H1 (cell line): ENCODE measurements at regions not wholly inside any gene's neighbourhood (a gene's known extent, or its start where the extent isn't known, plus 50 kb on each side); places are given as distances from the start of the nearest gene placed in this dataset.
A peak's percentile ranks its signal among the peaks of the same experiment; 100 is the strongest.

Source experiments
- CTCF ChIA-PET: fragments of 300-600 bp; sonication (Branson Sonifier 250); formaldehyde crosslinking; loops from one replicate; lab custom pipeline; 2021; ENCODE audit not compliant: partially characterized antibody; lab: Charles Lee
- POLR2A ChIA-PET: fragments of 300-600 bp; sonication (Branson Sonifier 250); formaldehyde crosslinking; loops from one replicate; lab custom pipeline; 2021; ENCODE audit warnings: inconsistent platforms; ENCODE audit not compliant: partially characterized antibody; lab: Charles Lee
- DNase-seq, 2 experiments: peaks; one replicate each; pipeline versions ENCODE4 v3.0.0 to v3.0.0-alpha.2; 2010 to 2022; ENCODE audit warnings: low spot score in 2 of 2, low read depth in 1 of 2, mixed read lengths in 1 of 2
- FAIRE-seq: peaks from 2 replicates; lab custom pipeline; 2011; peaks lifted over from hg19 to GRCh38; lab: Jason Lieb, UNC
- H2AFZ ChIP-seq: 2 replicates; pipeline ENCODE4 v1.8.1; 2012; ENCODE audit warnings: low read length, inconsistent platforms
- H2AK5ac ChIP-seq: 2 replicates; pipeline ENCODE4 v1.6.1; 2013; ENCODE audit warnings: low read depth, low read length
- H2BK120ac ChIP-seq: replicated peaks from 2 replicates; pipeline ENCODE3; 2013; ENCODE audit warnings: low read depth, low read length, inconsistent platforms
- H2BK12ac ChIP-seq: 2 replicates; pipeline ENCODE4 v1.6.1; 2013; ENCODE audit warnings: low read depth, low read length
- H2BK15ac ChIP-seq: 2 replicates; pipeline ENCODE4 v1.6.1; 2013; ENCODE audit warnings: low read length
- H2BK20ac ChIP-seq: 2 replicates; pipeline ENCODE4 v1.6.1; 2013; ENCODE audit warnings: low read length
- H2BK5ac ChIP-seq: 2 replicates; pipeline ENCODE4 v1.6.1; 2013; ENCODE audit warnings: low read depth, low read length
- H3K14ac ChIP-seq: 2 replicates; pipeline ENCODE4 v1.6.1; 2013; ENCODE audit warnings: inconsistent platforms; ENCODE audit not compliant: insufficient read length
- H3K18ac ChIP-seq: 2 replicates; pipeline ENCODE4 v1.6.1; 2013; ENCODE audit warnings: low read length; ENCODE audit errors: extremely low read depth
- H3K23ac ChIP-seq: 2 replicates; pipeline ENCODE4 v1.6.1; 2013; ENCODE audit warnings: inconsistent platforms; ENCODE audit not compliant: insufficient read length
- H3K23me2 ChIP-seq: 2 replicates; pipeline ENCODE4 v1.6.1; 2013; ENCODE audit warnings: low read depth, low read length
- H3K27ac ChIP-seq: 2 replicates; pipeline ENCODE4 v1.6.1; 2011; ENCODE audit warnings: low read depth, low read length, inconsistent platforms
- H3K27me3 ChIP-seq, 4 experiments: replicated peaks in 1 of 4; 1 replicate in 1 of 4; 2 replicates in 3 of 4; pipeline versions ENCODE4 v1.6.1 to v1.8.1; 2011 to 2013; ENCODE audit warnings: low read length in 3 of 4, mild to moderate bottlenecking in 3 of 4, inconsistent platforms in 2 of 4, mixed read lengths in 2 of 4, moderate library complexity in 1 of 4; ENCODE audit not compliant: control insufficient read depth in 3 of 4, insufficient read depth in 3 of 4; ENCODE audit errors: extremely low read depth in 1 of 4
- H3K36me3 ChIP-seq, 4 experiments: 2 replicates each; pipeline versions ENCODE4 v1.6.1 to v1.8.1; 2011 to 2013; ENCODE audit warnings: mild to moderate bottlenecking in 4 of 4, low read length in 3 of 4, moderate library complexity in 2 of 4, control low read depth in 1 of 4, inconsistent platforms in 1 of 4; ENCODE audit not compliant: insufficient read depth in 4 of 4, control insufficient read depth in 2 of 4
- H3K4ac ChIP-seq: replicated peaks from 2 replicates; pipeline ENCODE3; 2013; ENCODE audit warnings: low read length, low read depth, mixed read lengths, inconsistent platforms; ENCODE audit not compliant: insufficient read length
- H3K4me1 ChIP-seq, 4 experiments: replicated peaks in 1 of 4; 1 replicate in 1 of 4; 2 replicates in 3 of 4; pipeline versions ENCODE4 v1.6.1 to v1.8.1; 2011 to 2013; ENCODE audit warnings: low read length in 3 of 4, inconsistent platforms in 2 of 4, mixed read lengths in 1 of 4; ENCODE audit not compliant: insufficient read depth in 4 of 4, control insufficient read depth in 3 of 4
- H3K4me2 ChIP-seq, 2 experiments: 2 replicates each; pipeline versions ENCODE4 v1.6.1 to v1.8.1; 2011 to 2013; ENCODE audit warnings: low read depth in 2 of 2, low read length in 2 of 2, control low read depth in 1 of 2, inconsistent platforms in 1 of 2, mild to moderate bottlenecking in 1 of 2; ENCODE audit not compliant: insufficient read depth in 1 of 2
- H3K4me3 ChIP-seq, 4 experiments: fragments of 200-600, 300-600 bp in 1 of 4; sonication (generic), shearing (Covaris generic), sonication (Bioruptor Twin) in 1 of 4; 2 replicates each; pipeline versions ENCODE4 v1.5.1 to v1.8.1; 2011 to 2016; ENCODE audit warnings: low read length in 4 of 4, low read depth in 3 of 4, control low read depth in 2 of 4, inconsistent platforms in 2 of 4, mild to moderate bottlenecking in 2 of 4, mixed read lengths in 1 of 4, moderate library complexity in 1 of 4; ENCODE audit not compliant: insufficient read depth in 2 of 4; ENCODE audit errors: extremely low read depth in 1 of 4
- H3K56ac ChIP-seq: replicated peaks from 2 replicates; pipeline ENCODE3; 2013; ENCODE audit warnings: low read depth, mild to moderate bottlenecking, mixed read lengths, low read length, inconsistent platforms; ENCODE audit not compliant: insufficient read length
- H3K79me1 ChIP-seq: 2 replicates; pipeline ENCODE4 v1.6.1; 2013; ENCODE audit warnings: low read depth, low read length, control low read depth
- H3K79me2 ChIP-seq, 2 experiments: 2 replicates each; pipeline versions ENCODE4 v1.6.1 to v1.8.1; 2012 to 2013; ENCODE audit warnings: low read length in 2 of 2, mild to moderate bottlenecking in 2 of 2, inconsistent platforms in 1 of 2; ENCODE audit not compliant: insufficient read depth in 2 of 2, control insufficient read depth in 1 of 2
- H3K9ac ChIP-seq, 4 experiments: replicated peaks in 1 of 4; 1 replicate in 1 of 4; 2 replicates in 3 of 4; pipeline versions ENCODE4 v1.6.1 to v1.8.1; 2011 to 2013; ENCODE audit warnings: low read depth in 3 of 4, low read length in 3 of 4, control low read depth in 2 of 4, mild to moderate bottlenecking in 2 of 4, moderate library complexity in 2 of 4, inconsistent platforms in 1 of 4; ENCODE audit errors: extremely low read depth in 1 of 4
- H3K9me3 ChIP-seq, 2 experiments: 2 replicates each; pipeline versions ENCODE4 v1.6.1 to v1.8.1; 2012 to 2013; ENCODE audit warnings: mild to moderate bottlenecking in 2 of 2, moderate library complexity in 2 of 2, control low read depth in 1 of 2, inconsistent platforms in 1 of 2, low read depth in 1 of 2, low read length in 1 of 2, mixed read lengths in 1 of 2; ENCODE audit not compliant: insufficient read depth in 2 of 2
- H4K20me1 ChIP-seq, 2 experiments: replicated peaks in 1 of 2; 2 replicates each; pipeline versions ENCODE3 to v1.8.1; 2011 to 2013; ENCODE audit warnings: inconsistent platforms in 2 of 2, low read length in 2 of 2, mild to moderate bottlenecking in 1 of 2; ENCODE audit not compliant: insufficient read depth in 2 of 2, control insufficient read depth in 1 of 2
- H4K5ac ChIP-seq: 2 replicates; pipeline ENCODE4 v1.6.1; 2013; ENCODE audit warnings: low read length, low read depth, mixed read lengths, inconsistent platforms; ENCODE audit not compliant: insufficient read length
- H4K8ac ChIP-seq: 2 replicates; pipeline ENCODE4 v1.8.0; 2013; ENCODE audit warnings: mild to moderate bottlenecking, moderate library complexity, low read length, inconsistent platforms; ENCODE audit not compliant: insufficient read depth; ENCODE audit errors: extremely low read depth
- H4K91ac ChIP-seq: replicated peaks from 2 replicates; pipeline ENCODE3; 2013; ENCODE audit warnings: low read length, mixed read lengths, inconsistent platforms; ENCODE audit not compliant: insufficient read length
- BCL11A ChIP-seq, 2 experiments: IDR thresholded peaks; one replicate each; pipeline ENCODE4 v1.6.1; 2011; ENCODE audit warnings: low read depth in 2 of 2, low read length in 2 of 2, mild to moderate bottlenecking in 2 of 2
- CHD2 ChIP-seq: IDR thresholded peaks from 2 replicates; pipeline ENCODE4 v1.6.1; 2012; ENCODE audit warnings: low read length, improper control_type of control experiment
- EGR1 ChIP-seq: IDR thresholded peaks from 2 replicates; pipeline ENCODE4 v1.6.1; 2011; ENCODE audit warnings: low read depth, low read length, borderline replicate concordance
- EP300 ChIP-seq, 2 experiments: IDR thresholded peaks; 1 replicate in 1 of 2; 2 replicates in 1 of 2; pipeline ENCODE4 v1.6.1; 2011 to 2012; ENCODE audit warnings: low read depth in 2 of 2, low read length in 2 of 2, mild to moderate bottlenecking in 2 of 2, borderline replicate concordance in 1 of 2, inconsistent platforms in 1 of 2, moderate library complexity in 1 of 2
- HDAC6 ChIP-seq: IDR thresholded peaks from one replicate; pipeline ENCODE4 v1.7.1; 2012; ENCODE audit warnings: low read depth, mild to moderate bottlenecking, inconsistent platforms, low read length, moderate library complexity
- NANOG ChIP-seq: IDR thresholded peaks from 2 replicates; pipeline ENCODE4 v1.6.1; 2011; ENCODE audit warnings: low read length, low read depth, mild to moderate bottlenecking, inconsistent platforms; ENCODE audit not compliant: insufficient read depth, poor library complexity, severe bottlenecking
- POLR2A ChIP-seq, 2 experiments: IDR thresholded peaks; 1 replicate in 1 of 2; 2 replicates in 1 of 2; pipeline ENCODE4 v1.6.1; 2011; ENCODE audit warnings: low read depth in 2 of 2, low read length in 2 of 2, mild to moderate bottlenecking in 2 of 2; ENCODE audit errors: control extremely low read depth in 1 of 2
- RFX5 ChIP-seq: IDR thresholded peaks from 2 replicates; pipeline ENCODE4 v1.6.1; 2011; ENCODE audit warnings: low read depth, low read length, improper control_type of control experiment, borderline replicate concordance
- RXRA ChIP-seq: IDR thresholded peaks from 2 replicates; pipeline ENCODE4 v1.6.1; 2011; ENCODE audit warnings: low read depth, mild to moderate bottlenecking, low read length, moderate library complexity; ENCODE audit not compliant: insufficient read depth
- SP2 ChIP-seq: IDR thresholded peaks from 2 replicates; pipeline ENCODE4 v1.6.1; 2012; ENCODE audit warnings: mild to moderate bottlenecking, low read length, inconsistent platforms
- WGBS, 2 experiments: shearing (Covaris generic) in 1 of 2; methylation state at CpG; one replicate each; pipeline versions ENCODE4 v1.1.6 to v1.1.7; 2013 to 2015; ENCODE audit warnings: low lambda C conversion rate in 2 of 2, mixed read lengths in 2 of 2, inconsistent platforms in 1 of 2, low coverage in 1 of 2, missing lambda C conversion rate in 1 of 2; ENCODE audit not compliant: insufficient replicate concordance in 2 of 2, insufficient coverage in 1 of 2, insufficient read length in 1 of 2; ENCODE audit errors: extremely low coverage in 1 of 2, missing lambda C conversion rate in 1 of 2; 5-methylcytosine and 5-hydroxymethylcytosine counted together
- TF ChIP-seq, protein P1 (sequence below): IDR thresholded peaks from 2 replicates; pipeline ENCODE4 v1.6.1; 2011; ENCODE audit warnings: low read length, improper control_type of control experiment

DNA sequence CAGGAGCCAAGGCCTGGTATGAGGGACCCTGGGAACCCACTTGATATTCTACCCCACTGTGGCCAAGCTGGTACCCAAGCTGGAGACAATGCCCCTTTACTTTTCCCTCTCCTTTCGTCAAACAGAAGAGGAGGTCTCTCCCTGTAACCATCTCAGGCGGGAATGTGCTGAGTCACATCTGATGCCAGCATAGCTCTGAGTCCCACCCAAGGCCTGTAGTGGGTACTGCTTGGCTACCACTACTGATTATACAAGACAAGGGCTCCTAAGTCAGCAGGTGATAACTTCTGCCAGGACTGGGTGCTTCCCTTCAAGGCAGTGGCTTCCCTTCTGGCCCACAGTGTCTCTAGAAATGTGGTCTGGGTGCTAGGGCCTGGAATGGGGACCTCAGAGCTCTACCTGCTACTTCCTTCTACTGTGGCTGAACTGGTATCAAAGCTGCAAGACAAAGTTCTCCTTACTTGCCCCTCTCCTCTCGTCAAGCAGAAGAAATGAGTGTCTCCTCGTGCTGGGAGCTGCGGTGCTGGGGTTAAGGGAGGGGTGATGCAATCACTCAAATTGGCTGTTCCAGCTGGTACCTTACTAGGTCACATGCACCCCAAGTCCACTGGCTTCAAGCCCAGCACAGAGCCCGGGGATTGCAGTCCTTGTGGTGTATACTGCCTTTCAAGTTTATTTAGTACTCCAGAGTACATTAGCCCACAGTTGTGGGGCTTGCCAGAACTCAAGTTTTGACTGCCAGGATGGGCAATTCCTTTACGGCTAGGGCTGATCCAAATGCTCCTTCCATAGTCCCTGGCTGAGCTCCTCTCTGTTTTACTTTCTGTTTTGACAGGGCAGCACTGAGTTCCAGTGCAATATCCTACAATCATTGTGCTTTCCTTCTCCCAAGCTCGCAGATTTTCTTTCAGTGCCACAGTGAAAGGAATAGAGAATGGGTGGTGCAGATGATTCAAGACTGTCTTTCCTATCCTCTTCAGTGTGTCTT is 419.7 kb upstream of the CNTN5 start:
- no peaks in the 10 kb centered on the region for H3K79me2 ChIP-seq
- peaks cover 0 to 1% (median 0%) of the 10 kb centered on the region in 4 experiments; a peak in 1 of 7 replicates for H3K27me3 ChIP-seq
- no peak overlapping the region for H3K56ac ChIP-seq
- no peak overlapping the region for H4K5ac ChIP-seq
- H3K4ac ChIP-seq, result no peak overlapping the region
- H2BK20ac ChIP-seq, result no peak overlapping the region
- no peaks in the 10 kb centered on the region for H3K9me3 ChIP-seq
- H4K20me1 ChIP-seq, result no peaks in the 10 kb centered on the region
- H4K91ac ChIP-seq, result no peak overlapping the region
- H2BK12ac ChIP-seq, result no peak overlapping the region
- H3K4me1 ChIP-seq, result no peaks in the 10 kb centered on the region
- H3K27ac ChIP-seq, result no peak overlapping the region
- no peak overlapping the region for H3K4me3 ChIP-seq
- no peaks in the 10 kb centered on the region for H3K23me2 ChIP-seq
- no peak overlapping the region for H2BK120ac ChIP-seq
- no peak overlapping the region for H2BK5ac ChIP-seq
- H3K9ac ChIP-seq, result no peak overlapping the region
- 92% methylated on average over 8 of the region's 8 CpGs; no CpG with 5 or more reads in 1 of the 2 experiments for WGBS, 2 experiments
- H3K18ac ChIP-seq, result no peak overlapping the region
- no peak overlapping the region for H3K14ac ChIP-seq
- H3K4me2 ChIP-seq, result no peak overlapping the region
- no peak overlapping the region for H4K8ac ChIP-seq
- no peak overlapping the region for H2AK5ac ChIP-seq
- FAIRE-seq (no peak), DNase-seq (no peak)
- H2BK15ac ChIP-seq, result no peak overlapping the region
- H3K36me3 ChIP-seq, result no peaks in the 10 kb centered on the region
- ChIA-PET CTCF (no interaction called here), POLR2A (no interaction called here)
- H2AFZ ChIP-seq, result peak overlapping the region; percentile 78; the same call in 1 of the 2 replicates
- H3K79me1 ChIP-seq, result no peaks in the 10 kb centered on the region
- no peak overlapping the region for H3K23ac ChIP-seq
- TF ChIP-seq HDAC6, result no peak
- no peak for TF ChIP-seq RFX5
- TF ChIP-seq POLR2A (IDR thresholded peaks at IDR 0.05; ENCODE audit: control extremely low read depth in 1 of 2, low read depth in 2 of 2, low read length in 2 of 2), result no peak
- no peak for TF ChIP-seq SP2
- no peak for TF ChIP-seq NANOG
- no peak for TF ChIP-seq EP300 (IDR thresholded peaks at IDR 0.05; ENCODE audit: borderline replicate concordance in 1 of 2, low read depth in 2 of 2, low read length in 2 of 2)
- TF ChIP-seq EGR1, result no peak
- TF ChIP-seq RXRA, result no peak
- no peak for TF ChIP-seq CHD2
- no peak for TF ChIP-seq BCL11A (IDR thresholded peaks at IDR 0.05; ENCODE audit: low read depth in 2 of 2, low read length in 2 of 2)
- TF ChIP-seq, protein P1, sequence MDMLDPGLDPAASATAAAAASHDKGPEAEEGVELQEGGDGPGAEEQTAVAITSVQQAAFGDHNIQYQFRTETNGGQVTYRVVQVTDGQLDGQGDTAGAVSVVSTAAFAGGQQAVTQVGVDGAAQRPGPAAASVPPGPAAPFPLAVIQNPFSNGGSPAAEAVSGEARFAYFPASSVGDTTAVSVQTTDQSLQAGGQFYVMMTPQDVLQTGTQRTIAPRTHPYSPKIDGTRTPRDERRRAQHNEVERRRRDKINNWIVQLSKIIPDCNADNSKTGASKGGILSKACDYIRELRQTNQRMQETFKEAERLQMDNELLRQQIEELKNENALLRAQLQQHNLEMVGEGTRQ, result no peak
